Activated naive CD8-positive, alpha-beta T cell (primary cell): ENCODE measurements at regions not wholly inside any gene's neighbourhood (a gene's known extent, or its start where the extent isn't known, plus 50 kb on each side); places are given as distances from the start of the nearest gene placed in this dataset.

Experiments
- H3K27ac Mint-ChIP-seq: one replicate; pipeline ENCODE4 v1.8.0; 2021; ENCODE audit warnings: mixed read lengths
- H3K27me3 Mint-ChIP-seq: one replicate; pipeline ENCODE4 v1.8.0; 2021; ENCODE audit warnings: mixed read lengths
- H3K36me3 Mint-ChIP-seq: one replicate; pipeline ENCODE4 v1.8.0; 2021; ENCODE audit warnings: mixed read lengths
- H3K4me1 Mint-ChIP-seq: one replicate; pipeline ENCODE4 v1.8.0; 2021; ENCODE audit warnings: low read depth, mixed read lengths
- H3K4me3 Mint-ChIP-seq: one replicate; pipeline ENCODE4 v1.8.0; 2021; ENCODE audit warnings: mild to moderate bottlenecking, mixed read lengths
- H3K9me3 Mint-ChIP-seq: one replicate; pipeline ENCODE4 v1.8.0; 2021; ENCODE audit warnings: low read depth, mixed read lengths

GRCh38 chr3:159781867-159782266, 206.8 kb upstream of the IL12A start:
- Mint-ChIP-seq H3K4me1 (no peaks in the 10 kb centered on the region), H3K9me3 (no peaks in the 10 kb centered on the region), H3K36me3 (no peaks in the 10 kb centered on the region), H3K4me3 (no peak overlapping the region), H3K27me3 (peaks cover 2% of the 10 kb centered on the region), H3K27ac (no peak overlapping the region)

GRCh38 chr3:159782724-159783421, 205.8 kb upstream of the IL12A start:
- no peak overlapping the region for H3K27ac Mint-ChIP-seq
- peaks cover 2% of the 10 kb centered on the region for H3K27me3 Mint-ChIP-seq
- no peaks in the 10 kb centered on the region for H3K36me3 Mint-ChIP-seq
- H3K9me3 Mint-ChIP-seq = no peaks in the 10 kb centered on the region
- no peaks in the 10 kb centered on the region for H3K4me1 Mint-ChIP-seq
- no peak overlapping the region for H3K4me3 Mint-ChIP-seq

GRCh38 chr3:159783780-159784742, 204.6 kb upstream of the IL12A start:
- Mint-ChIP-seq H3K27me3 (peaks cover 2% of the 10 kb centered on the region), H3K4me1 (no peaks in the 10 kb centered on the region), H3K9me3 (no peaks in the 10 kb centered on the region), H3K36me3 (no peaks in the 10 kb centered on the region), H3K4me3 (no peak overlapping the region), H3K27ac (no peak overlapping the region)

- H3K36me3 Mint-ChIP-seq = no peaks in the 10 kb centered on the region
- H3K9me3 Mint-ChIP-seq = no peaks in the 10 kb centered on the region
- no peak overlapping the region for H3K27ac Mint-ChIP-seq
- no peak overlapping the region for H3K4me3 Mint-ChIP-seq
- H3K4me1 Mint-ChIP-seq = no peaks in the 10 kb centered on the region
- H3K27me3 Mint-ChIP-seq = peaks cover 2% of the 10 kb centered on the region
Observed at GRCh38 chr3:159785273-159785708, 203.3 kb upstream of the IL12A start.

GRCh38 chr3:159786489-159787177, 202.0 kb upstream of the IL12A start:
- Mint-ChIP-seq H3K4me3 (no peak overlapping the region), H3K27ac (no peak overlapping the region), H3K4me1 (no peaks in the 10 kb centered on the region), H3K27me3 (peaks cover 2% of the 10 kb centered on the region), H3K36me3 (no peaks in the 10 kb centered on the region), H3K9me3 (no peaks in the 10 kb centered on the region)

- Mint-ChIP-seq H3K4me1 (no peaks in the 10 kb centered on the region), H3K27ac (no peak overlapping the region), H3K36me3 (no peaks in the 10 kb centered on the region), H3K9me3 (no peaks in the 10 kb centered on the region), H3K27me3 (no peaks in the 10 kb centered on the region), H3K4me3 (no peak overlapping the region)
Observed at GRCh38 chr3:159787178-159787574, 201.5 kb upstream of the IL12A start.

GRCh38 chr3:159787794-159788205, 200.8 kb upstream of the IL12A start:
- Mint-ChIP-seq H3K9me3 (no peaks in the 10 kb centered on the region), H3K36me3 (no peaks in the 10 kb centered on the region), H3K27me3 (no peaks in the 10 kb centered on the region), H3K4me3 (no peak overlapping the region), H3K27ac (no peak overlapping the region), H3K4me1 (no peaks in the 10 kb centered on the region)

- no peaks in the 10 kb centered on the region for H3K9me3 Mint-ChIP-seq
- H3K4me3 Mint-ChIP-seq = no peak overlapping the region
- H3K27ac Mint-ChIP-seq = no peak overlapping the region
- no peaks in the 10 kb centered on the region for H3K36me3 Mint-ChIP-seq
- no peaks in the 10 kb centered on the region for H3K27me3 Mint-ChIP-seq
- no peaks in the 10 kb centered on the region for H3K4me1 Mint-ChIP-seq
Observed at GRCh38 chr3:159788291-159788690, 200.3 kb upstream of the IL12A start.

GRCh38 chr3:159789017-159789416, 199.6 kb upstream of the IL12A start:
- Mint-ChIP-seq H3K36me3 (no peaks in the 10 kb centered on the region), H3K4me3 (no peak overlapping the region), H3K9me3 (no peaks in the 10 kb centered on the region), H3K27ac (no peak overlapping the region), H3K27me3 (no peaks in the 10 kb centered on the region), H3K4me1 (no peaks in the 10 kb centered on the region)

GRCh38 chr3:159789742-159790635, 198.6 kb upstream of the IL12A start:
- Mint-ChIP-seq H3K36me3 (no peaks in the 10 kb centered on the region), H3K27me3 (no peaks in the 10 kb centered on the region), H3K27ac (no peak overlapping the region), H3K9me3 (no peaks in the 10 kb centered on the region), H3K4me3 (no peak overlapping the region), H3K4me1 (no peaks in the 10 kb centered on the region)

- no peaks in the 10 kb centered on the region for H3K36me3 Mint-ChIP-seq
- H3K4me3 Mint-ChIP-seq = no peak overlapping the region
- no peaks in the 10 kb centered on the region for H3K4me1 Mint-ChIP-seq
- H3K27ac Mint-ChIP-seq = no peak overlapping the region
- H3K27me3 Mint-ChIP-seq = no peaks in the 10 kb centered on the region
- H3K9me3 Mint-ChIP-seq = no peaks in the 10 kb centered on the region
Observed at GRCh38 chr3:159791336-159791735, 197.3 kb upstream of the IL12A start.

- Mint-ChIP-seq H3K4me1 (no peaks in the 10 kb centered on the region), H3K36me3 (no peaks in the 10 kb centered on the region), H3K4me3 (no peak overlapping the region), H3K27ac (no peak overlapping the region), H3K27me3 (no peaks in the 10 kb centered on the region), H3K9me3 (no peaks in the 10 kb centered on the region)
Observed at GRCh38 chr3:159792070-159792469, 196.6 kb upstream of the IL12A start.

GRCh38 chr3:159795042-159795441, 193.6 kb upstream of the IL12A start:
- Mint-ChIP-seq H3K9me3 (no peaks in the 10 kb centered on the region), H3K4me1 (no peaks in the 10 kb centered on the region), H3K36me3 (no peaks in the 10 kb centered on the region), H3K4me3 (no peak overlapping the region), H3K27me3 (no peaks in the 10 kb centered on the region), H3K27ac (no peak overlapping the region)

- no peaks in the 10 kb centered on the region for H3K4me1 Mint-ChIP-seq
- H3K4me3 Mint-ChIP-seq = no peak overlapping the region
- no peaks in the 10 kb centered on the region for H3K27me3 Mint-ChIP-seq
- H3K27ac Mint-ChIP-seq = no peak overlapping the region
- no peaks in the 10 kb centered on the region for H3K36me3 Mint-ChIP-seq
- H3K9me3 Mint-ChIP-seq = no peaks in the 10 kb centered on the region
Observed at GRCh38 chr3:159795681-159796175, 192.9 kb upstream of the IL12A start.
